Inflammatory macrophage treated with lipopolysaccharide for 1 hour (primary cell): ENCODE measurements at regions not wholly inside any gene's neighbourhood (a gene's known extent, or its start where the extent isn't known, plus 50 kb on each side); places are given as distances from the start of the nearest gene placed in this dataset.
"Not testable (repeated sequence)": the region's sequence is repeated elsewhere in the genome, so short reads cannot be mapped to it uniquely, and the experiment has no call there.

Source experiments
- DNase-seq, 2 donors: peaks; one replicate each; pipeline ENCODE4 v3.0.0-alpha.2; 2020 to 2022

DNA sequence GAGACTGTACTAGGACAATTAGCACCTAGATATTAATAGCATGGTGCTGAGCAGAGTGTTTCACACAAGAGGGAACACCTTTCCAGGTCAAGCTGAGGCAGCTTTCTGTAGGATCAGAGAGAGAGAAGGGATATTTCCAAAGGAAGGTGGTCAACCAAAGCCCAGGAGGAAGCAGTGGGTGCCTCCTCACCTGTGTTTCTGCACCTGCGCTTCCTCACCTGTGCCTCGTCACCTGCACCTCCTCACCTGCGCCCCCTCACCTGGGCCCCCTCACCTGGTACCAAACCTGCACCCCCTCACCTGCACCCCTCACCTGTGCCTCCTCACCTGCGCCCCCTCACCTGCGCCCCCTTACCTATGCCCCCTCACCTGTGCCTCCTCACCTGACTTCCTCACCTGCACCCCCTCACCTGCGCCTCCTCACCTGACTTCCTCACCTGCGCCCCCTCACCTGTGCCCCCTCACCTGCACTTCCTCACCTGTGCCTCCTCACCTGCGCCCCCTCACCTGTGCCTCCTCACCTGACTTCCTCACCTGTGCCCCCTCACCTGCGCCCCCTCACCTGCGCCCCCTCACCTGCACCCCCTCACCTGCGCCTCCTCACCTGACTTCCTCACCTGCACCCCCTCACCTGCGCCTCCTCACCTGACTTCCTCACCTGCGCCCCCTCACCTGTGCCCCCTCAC lies 67.9 kb downstream of the TTLL2 start:
- DNase-seq = no peak

DNA sequence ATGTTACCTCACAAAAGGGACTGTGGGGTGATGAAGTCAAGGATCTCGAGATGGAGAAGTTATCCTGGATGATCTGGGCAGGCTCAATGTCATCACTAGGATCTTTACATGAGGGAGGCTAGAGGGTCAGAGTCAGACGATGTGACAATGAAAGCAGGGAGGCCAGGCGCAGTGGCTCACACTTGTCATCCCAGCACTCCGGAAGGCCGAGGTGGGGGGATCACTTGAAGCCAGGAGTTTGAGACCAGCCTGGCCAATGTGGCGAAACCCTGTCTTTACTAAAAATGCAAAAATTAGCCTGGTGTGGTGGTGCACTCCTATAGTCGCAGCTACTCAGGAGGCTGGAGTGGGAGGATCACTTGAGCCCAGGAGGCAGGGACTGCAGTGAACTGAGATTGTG lies 68.8 kb downstream of the TTLL2 start:
- DNase-seq = no peak

DNA sequence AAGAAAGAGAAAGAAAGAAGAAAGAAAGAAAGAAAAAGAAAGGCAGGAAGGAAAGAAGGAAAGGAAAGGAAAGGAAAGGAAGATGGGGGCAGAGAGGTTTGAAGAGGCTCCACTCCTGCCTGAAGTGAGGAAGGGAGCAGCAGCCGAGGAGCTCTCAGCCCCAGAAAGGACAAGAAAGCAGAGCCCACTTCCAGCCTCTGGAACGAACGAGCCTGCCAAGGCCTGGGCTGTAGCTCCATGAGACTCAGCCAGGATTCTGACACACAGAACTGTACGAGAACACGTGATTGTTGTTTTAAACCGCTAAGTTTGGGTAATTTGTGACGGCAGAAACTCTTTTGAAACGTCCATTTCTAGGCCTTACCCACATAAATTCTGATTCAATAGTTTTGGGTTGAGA lies 69.5 kb downstream of the TTLL2 start:
- DNase-seq = no peak

DNA sequence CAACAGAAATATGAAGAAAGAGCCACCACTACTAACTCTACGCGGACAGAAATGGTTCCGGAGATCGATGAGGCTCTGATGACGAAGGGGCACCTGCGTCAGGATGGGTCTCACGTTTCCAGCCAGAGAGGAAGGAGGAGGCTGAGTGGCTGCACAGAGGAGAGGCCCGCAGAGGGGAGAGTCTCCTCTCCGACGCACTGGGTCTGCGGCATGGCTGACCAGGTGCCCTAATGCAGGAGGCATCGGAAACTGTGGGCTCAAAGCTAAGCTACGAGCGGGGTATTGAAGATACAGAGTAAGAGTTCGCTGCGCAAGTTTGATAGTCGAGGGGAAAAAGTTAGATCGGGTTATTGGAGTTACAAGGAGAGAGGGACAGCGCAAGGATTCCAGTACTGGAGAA lies 69.9 kb downstream of the TTLL2 start:
- DNase-seq = no peak

DNA sequence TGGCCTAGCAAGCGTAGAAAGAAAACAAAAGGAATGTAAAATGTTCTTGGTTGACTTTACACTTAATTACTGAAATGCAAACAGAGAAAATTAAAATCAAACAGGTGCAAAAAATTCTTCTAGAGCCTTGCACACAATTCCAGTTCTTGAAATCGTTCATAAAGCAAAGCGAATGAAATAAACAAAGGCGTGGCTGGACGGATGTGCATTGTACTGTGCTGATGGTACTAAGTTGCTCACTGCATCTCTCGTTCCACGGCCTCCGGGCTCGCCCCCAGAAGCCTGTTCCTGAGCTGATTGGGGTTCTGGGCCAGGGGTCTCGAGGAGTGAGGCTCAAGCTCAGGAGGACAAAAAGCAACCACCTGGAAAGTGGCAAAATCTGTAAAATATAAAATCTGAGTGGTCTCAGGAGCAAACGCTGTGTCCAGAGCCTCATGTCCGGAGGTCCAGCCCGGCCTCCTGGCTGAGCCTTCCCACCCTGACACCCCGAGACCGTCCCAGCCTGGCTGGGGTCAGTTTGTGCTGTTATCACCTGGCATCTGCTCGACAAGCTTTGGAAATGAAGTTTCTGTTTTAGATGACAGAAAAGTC lies 71.3 kb downstream of the TTLL2 start:
- no peak for DNase-seq

DNA sequence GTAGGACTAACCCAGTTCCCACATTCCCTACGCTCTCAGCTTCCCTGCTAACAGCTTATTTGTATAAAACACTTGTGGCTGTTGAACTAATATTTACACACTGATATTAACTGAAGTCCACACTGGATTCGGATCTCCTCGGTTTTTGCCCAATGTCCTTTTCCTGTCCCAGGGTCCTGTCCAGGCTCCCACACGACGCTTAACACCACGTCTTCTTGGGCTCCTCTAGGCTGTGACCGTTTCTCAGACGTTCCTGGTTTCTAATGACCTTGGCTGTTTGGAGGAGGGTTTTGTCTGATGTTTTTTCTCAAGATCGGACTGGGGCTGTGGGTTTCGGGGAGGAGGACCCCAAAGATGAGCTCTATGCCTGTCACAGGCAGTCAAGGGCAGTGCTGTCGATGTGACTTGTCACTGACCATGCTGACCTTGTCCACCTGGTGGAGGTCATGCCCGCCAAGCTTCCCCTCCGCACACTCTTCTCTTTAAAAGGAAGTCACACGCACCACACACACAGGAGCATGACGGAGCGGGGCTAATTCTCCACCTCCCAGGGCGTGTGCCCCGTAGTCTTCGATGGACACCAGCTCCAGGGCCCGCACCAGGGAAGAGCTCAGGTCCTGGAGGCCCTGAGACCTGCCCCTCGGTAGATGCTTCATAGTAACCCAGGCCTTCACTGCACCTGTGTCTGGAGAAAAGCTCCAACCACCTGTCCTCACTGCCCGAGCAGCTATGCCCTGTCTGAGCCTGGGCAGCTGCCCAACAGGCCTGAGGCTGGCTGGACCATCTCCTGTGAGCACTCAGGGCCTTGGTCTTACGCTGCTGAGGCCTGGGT lies 72.0 kb downstream of the TTLL2 start:
- DNase-seq = no peak

DNA sequence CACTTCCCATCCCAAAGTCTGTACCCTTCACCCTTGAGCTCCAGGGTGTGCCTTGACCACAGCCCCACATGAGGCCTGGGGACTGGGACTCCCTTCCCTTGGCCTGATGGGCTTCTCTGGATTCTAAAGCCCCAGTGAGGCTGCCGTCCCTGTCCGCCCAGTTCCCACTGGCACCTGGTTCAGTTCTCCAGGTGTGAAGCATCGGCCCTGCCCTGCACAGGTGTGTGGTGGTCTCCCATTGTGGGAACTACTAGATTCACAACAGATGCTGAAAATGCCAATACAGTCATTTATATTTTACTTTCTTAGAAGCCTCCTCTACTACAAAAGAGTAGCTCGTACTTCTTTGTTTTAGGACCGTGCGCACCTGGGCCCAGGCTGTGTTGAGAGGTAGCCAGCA lies 72.8 kb downstream of the TTLL2 start:
- no peak for DNase-seq

DNA sequence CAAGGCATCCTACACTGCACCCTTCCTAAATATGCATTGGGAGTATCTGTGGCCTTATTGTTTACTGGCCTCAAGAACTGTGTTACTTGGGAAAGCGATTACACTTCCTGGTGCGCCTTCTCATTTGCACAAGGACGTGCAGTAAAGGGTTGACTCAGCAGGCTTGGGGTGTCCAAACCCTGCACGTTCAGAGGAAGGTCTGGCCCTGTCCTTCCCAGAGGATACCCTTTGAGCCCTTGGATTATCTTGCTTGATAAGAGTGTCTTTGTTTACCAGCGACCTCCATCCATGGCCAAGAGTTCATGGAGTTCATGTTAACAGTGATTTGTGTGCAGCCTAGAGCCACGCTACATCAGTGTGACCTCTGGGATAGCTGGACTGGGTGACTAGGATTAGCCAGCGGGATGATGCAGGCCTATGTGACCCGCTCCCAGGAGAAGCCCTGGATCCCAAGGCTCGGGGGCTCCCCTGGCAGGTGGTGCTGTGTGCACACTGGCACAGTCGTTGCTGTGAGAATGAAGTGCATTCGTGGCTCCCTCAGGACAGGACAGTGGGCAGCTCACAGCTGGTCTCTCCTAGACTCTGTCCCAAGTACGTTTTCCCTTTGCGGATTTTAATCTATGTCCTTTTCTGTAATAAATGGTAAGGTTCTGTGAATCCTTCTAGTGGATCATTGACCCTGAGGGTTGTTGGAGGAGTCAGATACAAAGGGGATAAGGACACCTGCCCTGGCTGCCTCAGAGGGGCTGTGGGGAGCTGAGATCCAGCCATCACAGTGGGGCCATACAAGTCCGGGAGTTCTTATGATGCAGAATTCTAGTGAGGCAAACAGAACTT lies 73.5 kb downstream of the TTLL2 start:
- no peak for DNase-seq

DNA sequence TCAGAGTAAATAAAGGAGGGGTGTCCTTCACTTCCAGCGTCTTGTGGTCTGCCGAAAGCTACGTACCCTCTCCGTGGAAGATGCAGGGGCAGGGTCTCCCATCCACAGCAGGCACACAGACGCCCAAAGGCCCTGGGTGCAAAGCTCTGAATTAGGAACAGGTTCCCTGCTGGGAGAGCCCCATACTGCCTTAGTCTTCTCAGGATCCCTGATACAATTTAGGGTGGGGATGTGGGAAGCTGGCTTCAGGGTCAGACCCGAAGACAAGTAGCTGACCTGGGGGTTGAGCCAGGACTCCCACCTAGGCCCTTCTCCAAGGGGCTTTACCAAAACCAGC lies 74.1 kb downstream of the TTLL2 start:
- DNase-seq = no peak

DNA sequence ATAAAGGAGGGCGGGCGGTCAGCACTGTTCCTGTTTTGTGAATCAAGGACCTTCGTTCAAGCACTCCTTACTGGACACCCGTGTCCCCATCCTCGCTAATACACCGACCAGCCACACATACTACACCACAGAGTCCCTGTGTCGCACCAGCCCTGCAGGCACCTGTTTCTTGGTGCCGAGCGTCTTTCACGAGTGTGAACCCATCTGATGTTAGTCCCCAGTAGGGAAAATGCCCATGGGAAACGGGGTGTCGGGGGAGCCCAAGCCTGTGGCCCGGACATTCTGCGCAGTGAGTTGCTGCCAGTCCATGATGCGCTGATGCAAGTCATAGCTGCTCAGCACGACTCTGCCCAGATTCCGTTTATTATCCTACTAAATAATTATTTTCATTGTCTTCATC lies 74.7 kb downstream of the TTLL2 start:
- no peak for DNase-seq

DNA sequence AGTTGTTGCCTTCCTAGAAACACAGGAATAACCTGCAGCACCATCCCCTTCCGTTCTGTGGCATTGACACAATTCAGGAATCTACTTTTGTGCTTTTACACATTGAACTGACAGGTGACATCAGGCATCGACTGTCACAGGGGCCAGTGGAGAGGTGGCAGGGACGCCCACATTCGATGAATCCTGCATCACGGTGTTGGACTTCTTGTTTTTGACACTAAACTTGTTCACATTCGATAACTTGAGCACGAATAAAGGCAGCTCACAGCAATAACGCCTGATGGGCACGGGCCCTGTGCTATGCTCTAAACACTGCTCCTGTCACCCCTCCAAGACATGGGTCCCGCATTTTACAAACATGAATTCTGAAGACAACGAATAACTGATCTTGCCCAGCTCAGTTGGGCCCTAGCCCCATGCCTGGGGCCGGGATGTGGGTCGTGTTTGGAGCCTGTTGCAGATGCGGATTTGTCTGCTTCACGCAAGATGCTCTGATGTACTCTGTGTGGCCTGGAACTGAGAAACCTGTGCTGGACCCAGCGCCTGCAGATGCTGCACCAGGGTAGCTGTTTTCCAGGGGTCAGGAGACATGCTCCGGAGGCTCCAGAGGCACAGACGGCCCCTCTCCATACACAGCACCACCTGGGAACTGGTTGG lies 75.7 kb downstream of the TTLL2 start:
- DNase-seq = no peak

DNA sequence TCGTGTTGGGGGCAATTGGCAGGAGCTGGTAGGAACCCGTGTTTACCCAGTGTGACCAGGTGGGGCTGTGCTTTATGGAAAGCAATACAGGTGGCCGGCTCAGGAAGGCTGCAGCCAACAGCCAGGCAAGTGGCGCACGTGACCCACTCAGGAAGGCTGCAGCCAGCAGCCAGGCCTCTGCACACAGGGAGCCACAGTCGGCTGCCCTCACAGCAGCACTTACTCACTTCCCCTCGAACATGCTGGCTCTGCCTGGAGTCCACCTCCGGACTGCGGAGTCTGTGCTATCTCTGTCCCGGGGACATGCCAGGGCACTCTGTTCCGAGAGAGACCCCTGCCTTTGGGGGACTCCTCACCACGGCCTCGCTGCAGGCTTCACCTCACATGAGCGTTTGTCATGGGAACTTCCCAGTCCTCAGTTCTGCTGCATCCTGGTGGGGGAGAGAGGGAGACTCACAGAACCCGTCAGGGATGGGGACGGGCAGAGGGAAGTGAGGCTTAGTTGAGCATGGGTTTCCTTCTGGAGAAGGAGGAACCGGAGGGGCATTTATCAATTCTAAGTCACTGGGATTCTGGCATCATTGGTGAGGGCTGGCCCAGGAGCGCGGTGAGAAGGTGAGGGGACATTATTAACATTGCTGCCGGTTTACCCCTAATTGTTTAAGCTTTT lies 76.8 kb downstream of the TTLL2 start:
- no peak for DNase-seq

DNA sequence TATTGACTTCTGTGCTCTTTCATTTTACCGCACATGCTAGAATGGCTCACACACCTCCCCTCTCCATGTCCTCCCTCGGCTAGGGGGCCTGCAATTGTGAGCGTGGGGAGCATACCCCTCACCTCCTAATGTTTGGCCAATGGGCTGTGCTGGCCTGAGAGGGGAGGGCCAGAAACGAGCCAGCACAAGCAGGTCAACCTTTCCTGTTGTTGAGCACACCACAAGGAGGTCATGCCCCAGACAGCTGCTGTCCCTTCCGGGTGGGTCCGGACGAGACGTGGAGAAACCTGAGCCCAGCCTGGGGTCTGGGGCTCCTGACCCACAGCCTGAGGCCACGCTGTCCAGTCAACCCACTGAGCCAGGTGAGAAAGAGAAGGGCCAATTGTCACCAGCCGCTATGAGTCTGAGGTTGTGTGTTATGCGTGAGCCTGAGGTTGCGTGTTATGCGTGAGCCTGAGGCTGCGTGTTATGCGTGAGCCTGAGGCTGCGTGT lies 77.4 kb downstream of the TTLL2 start:
- DNase-seq = no peak

DNA sequence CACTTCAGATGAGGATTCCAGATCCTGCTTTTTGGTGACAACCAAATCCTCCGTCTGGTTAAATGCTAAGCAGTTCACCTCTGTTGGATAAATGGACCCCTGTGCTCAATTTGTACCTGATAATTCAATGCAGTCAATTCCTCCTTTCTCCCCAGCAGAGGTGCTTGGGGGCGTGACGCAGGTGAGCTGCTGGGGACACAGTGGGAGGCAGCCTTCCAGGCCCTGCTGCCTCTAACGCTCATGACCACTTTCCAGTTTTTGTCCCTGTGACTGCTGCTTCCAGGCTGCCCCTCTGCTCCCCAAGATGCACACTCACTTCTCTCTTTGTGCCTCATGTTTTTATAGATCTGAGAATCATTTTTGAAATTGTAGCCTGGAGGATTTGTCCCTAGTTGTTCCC lies 78.5 kb downstream of the TTLL2 start:
- DNase-seq = no peak

DNA sequence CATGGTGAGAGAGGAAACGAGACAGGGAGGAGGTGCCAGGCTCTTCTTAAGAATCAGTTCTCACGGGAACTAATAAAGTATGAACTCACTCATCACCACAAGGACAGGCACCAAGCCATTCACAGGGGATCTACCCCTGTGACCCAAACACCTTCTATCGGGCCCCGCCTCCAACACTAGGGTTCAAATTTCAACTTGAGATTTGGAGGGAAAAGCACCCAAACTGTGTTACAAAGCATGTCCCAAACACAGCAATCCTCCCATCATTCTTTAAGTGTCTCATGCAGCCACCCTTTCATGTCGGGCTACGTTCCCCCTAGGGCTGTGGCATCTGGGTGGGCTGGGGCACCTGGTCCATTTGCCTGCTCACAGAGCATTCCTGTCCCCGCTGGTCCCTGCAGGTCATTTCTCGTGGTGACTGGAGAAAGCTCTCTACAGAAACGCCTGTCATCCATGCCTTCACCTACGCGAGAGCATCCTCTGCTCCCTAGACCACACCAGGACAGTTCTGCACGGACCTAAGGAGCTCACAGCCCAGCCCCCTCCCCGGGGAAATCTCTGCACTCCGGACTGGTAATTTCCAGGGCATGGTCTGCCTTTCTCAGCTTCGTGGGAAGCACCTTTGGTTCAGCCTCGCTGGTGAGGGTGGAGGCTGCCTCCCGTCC lies 79.6 kb downstream of the TTLL2 start:
- no peak for DNase-seq

DNA sequence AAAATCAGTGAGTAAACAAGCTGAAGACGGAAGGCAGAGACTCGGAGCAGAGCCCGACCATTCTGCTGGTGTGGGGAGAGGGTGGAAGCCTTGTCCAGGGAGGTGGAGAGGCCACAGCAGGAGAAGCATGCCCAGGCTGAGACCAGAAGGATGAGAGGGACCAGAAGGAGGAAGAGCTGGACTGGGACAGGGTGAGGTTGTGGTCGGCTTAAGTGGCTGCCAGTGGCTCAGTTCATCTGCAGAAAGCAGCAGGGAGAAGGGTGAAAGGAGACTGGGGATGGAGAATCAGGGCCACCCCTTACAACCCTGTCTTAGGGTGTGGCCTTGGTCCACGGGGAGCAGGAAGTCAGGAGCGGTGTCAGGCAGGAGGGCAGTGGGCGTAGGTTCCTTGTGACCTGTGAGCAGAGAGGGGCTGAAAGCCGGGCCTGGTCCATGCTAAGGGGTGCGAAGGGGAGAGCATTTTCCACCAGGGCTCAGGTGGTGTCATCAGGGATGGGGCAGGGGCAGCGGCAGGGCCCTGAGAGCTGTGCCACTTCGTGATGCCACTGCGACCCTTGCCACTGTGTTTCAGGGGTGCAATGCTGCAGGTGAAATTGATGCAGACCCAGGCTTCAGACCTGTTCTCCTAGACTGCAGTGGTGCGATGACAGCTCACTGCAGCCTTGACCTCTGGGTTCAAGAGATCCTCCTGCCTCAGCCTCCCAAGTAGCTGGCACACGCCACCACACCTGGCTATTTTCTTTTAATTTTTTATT lies 81.1 kb downstream of the TTLL2 start:
- no peak for DNase-seq

DNA sequence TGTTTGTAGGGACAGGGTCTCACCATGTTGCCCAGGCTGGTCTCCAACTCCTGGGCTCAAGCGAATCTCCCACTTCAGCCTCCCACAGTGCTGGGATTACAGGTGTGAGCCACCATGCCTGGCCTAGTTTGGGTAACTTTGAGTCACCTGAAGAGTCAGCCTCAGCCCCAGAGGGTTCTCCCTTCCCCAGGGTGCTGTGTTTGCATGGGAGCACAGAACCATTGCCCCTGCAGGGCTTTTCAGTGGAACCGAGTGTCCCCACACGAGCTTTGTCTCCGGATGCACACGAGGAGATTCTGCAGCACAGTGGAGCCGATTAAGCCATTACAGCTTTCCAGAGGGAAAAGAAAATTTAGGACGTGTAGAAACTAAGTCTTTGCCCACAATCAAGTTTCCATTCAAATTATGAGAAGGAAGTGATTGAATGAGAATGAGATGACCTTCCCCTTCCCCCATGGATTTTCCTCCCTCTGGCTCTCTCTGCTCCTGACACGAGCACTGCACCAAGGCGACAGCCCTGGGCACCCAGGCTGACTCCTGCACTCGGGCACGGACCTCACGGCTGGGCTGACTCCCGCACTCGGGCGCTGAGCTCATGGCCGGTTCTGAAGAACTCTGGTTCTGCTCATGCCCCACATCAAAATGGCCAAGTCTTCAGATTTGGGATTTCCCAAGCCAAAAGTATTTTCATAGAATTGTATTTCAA lies 81.8 kb downstream of the TTLL2 start:
- not testable (repeated sequence) for DNase-seq

DNA sequence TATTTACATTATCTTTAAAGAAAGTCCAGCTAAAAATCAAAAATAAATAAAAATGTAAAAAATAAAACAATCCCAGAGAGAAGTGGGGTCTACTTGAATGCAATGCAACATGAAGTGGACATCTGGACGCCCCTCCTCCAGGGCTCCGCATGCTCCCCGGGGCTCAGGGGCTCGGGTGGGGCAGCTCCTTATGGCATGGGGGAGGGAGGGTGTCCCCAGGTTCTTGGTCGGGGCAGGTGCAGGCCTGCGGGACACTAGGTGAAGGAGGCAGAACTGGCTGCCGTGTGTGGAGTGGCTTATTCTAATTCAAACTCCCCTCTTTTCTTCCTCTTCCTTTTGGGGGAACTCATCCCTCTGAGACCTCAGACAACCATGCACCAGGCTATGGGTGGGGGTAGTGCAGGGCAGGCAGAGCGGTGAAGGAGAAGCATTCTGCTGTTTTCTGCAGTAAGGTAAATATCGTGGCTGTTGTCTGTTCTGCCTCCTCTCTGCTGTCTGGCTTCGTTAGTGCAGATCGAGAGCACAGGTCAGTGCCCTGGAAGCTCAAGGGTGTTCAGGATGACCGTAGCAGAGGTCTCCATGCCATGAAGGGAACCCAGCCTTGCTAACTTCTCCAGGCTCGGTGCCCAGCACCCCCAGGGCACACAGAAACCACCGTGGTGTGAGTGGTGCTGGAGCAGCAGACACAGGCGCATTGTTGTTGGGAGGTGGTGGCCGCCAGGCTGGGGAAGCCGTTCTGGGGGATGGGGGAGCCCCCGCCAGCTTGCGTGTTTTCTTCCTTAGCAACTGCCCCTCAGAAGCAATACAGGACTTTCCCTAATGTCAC lies 82.6 kb downstream of the TTLL2 start:
- DNase-seq = no peak

DNA sequence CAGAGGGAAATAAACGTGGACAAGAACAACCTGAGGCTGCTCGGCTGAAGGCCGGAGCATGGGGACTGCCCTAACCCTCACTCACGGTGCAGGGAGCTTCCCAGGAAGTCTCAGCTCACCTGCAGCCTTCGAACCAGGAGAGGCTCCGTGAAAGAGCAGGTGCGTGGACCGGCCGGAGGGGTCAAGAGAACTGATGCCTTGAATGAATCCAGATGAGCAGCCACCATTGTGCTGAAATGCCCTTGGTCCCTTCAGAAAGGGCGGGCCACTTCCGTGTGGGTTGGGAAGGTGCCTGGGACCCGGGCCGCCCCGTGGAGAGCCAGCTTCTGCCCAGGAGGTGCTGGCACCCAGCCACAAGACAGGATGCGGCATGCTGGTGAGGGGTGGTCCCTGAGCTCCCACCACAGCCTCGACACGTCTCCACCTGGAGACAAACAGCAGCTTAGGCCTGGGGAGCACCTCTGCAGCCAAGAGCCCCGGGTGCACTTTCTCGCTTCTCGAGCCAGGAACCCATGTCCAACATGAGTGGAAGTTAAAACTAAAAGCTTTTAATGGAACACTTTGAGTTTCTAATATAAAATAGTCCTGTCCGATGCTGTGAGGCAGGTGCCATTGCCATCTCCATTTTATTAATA lies 83.5 kb downstream of the TTLL2 start:
- no peak for DNase-seq
